Spleen (tissue), 7 donors: ENCODE measurements at regions not wholly inside any gene's neighbourhood (a gene's known extent, or its start where the extent isn't known, plus 50 kb on each side); places are given as distances from the start of the nearest gene placed in this dataset.

Source experiments
- CTCF ChIP-seq, 11 experiments: fragments of 200-600 bp in 7 of 11; fragments of 450-650 bp in 4 of 11; sonication (generic) in 4 of 11; IDR thresholded peaks in 8 of 11; conservative IDR thresholded peaks in 3 of 11; 1 replicate in 7 of 11; 2 replicates in 4 of 11; pipeline versions ENCODE4 v1.4.0 to v1.8.0; 2016 to 2021; ENCODE audit warnings: antibody characterized with exemption in 11 of 11, inconsistent platforms in 4 of 11, mild to moderate bottlenecking in 1 of 11
- POLR2A ChIP-seq, 3 donors: fragments of 450-650 bp; IDR thresholded peaks; one replicate each; pipeline ENCODE4 v1.5.1; 2017; ENCODE audit warnings: antibody characterized with exemption in 3 of 3, mild to moderate bottlenecking in 1 of 3
- donor health status: DM: no; HTN: no; CAD: no; lungs with moderate emphysema.
- donor health status: DM: no; HTN: no; CAD: no.
- donor health status: DM: no; HTN: no; CAD: no.

- no peak for TF ChIP-seq POLR2A (IDR thresholded peaks at IDR 0.05)
- no peak for TF ChIP-seq CTCF (IDR thresholded peaks at IDR 0.05 in 8 of 11, conservative IDR thresholded peaks at IDR 0.05 in 3 of 11)
These were observed 360.8 kb upstream of the KLHL1 start for GRCh38 chr13:70469077-70469476.
